GM12878 (cell line): ENCODE measurements at regions not wholly inside any gene's neighbourhood (a gene's known extent, or its start where the extent isn't known, plus 50 kb on each side); places are given as distances from the start of the nearest gene placed in this dataset.
"Not testable (repeated sequence)": the region's sequence is repeated elsewhere in the genome, so short reads cannot be mapped to it uniquely, and the experiment has no call there.

Experiments
- ATAC-seq: fragments of 200-7000 bp; cut with Tn5 transposase; 3 replicates; pipeline ENCODE4 v1.9.1; 2020; ENCODE audit warnings: mild to moderate bottlenecking, moderate library complexity
- BruUV-seq: library from RNA; stranded (reverse); fragments of 400-500 nt; replicated peaks from 2 replicates; lab custom pipeline; 2021; lab: Mats Ljungman, UMichigan
- CTCF ChIA-PET: fragments of 300-600 bp; sonication (Branson Sonifier 250); formaldehyde crosslinking; extraction: SDS; loops from one replicate; lab custom pipeline; 2021; ENCODE audit warnings: inconsistent platforms; lab: Yijun Ruan, JAX
- POLR2A ChIA-PET: fragments of 350-600 bp; formaldehyde crosslinking; extraction: SDS; loops from one replicate; lab custom pipeline; 2021; ENCODE audit warnings: inconsistent platforms; lab: Charles Lee
- RAD21 ChIA-PET: fragments of 300-600 bp; sonication (Branson Sonifier 250); formaldehyde crosslinking; loops from one replicate; lab custom pipeline; 2023; ENCODE audit warnings: antibody characterized with exemption; ENCODE audit not compliant: unreplicated experiment; lab: Charles Lee
- SMC1A ChIA-PET: fragments of 300-600 bp; sonication (Branson Sonifier 250); formaldehyde crosslinking; loops from one replicate; lab custom pipeline; 2023; ENCODE audit not compliant: unreplicated experiment, uncharacterized antibody; lab: Charles Lee
- DNase-seq: peaks from one replicate; pipeline ENCODE4 v3.0.0-alpha.2; 2011; ENCODE audit warnings: low read depth, low spot score
- FAIRE-seq: peaks from 3 replicates; lab custom pipeline; 2011; peaks lifted over from hg19 to GRCh38; lab: Jason Lieb, UNC
- H2AFZ ChIP-seq: 2 replicates; pipeline ENCODE4 v1.6.0; 2011; ENCODE audit warnings: low read depth, low read length, control low read depth; ENCODE audit not compliant: control insufficient read depth
- H3K27ac ChIP-seq: 2 replicates; pipeline ENCODE4 v1.5.1; 2011; ENCODE audit warnings: control low read depth; ENCODE audit not compliant: control insufficient read depth, insufficient read depth
- H3K27me3 ChIP-seq, 2 experiments: replicated peaks in 1 of 2; 2 replicates each; pipeline versions ENCODE4 v1.6.0 to v1.6.1; 2011; ENCODE audit warnings: low read length in 1 of 2; ENCODE audit not compliant: control insufficient read depth in 2 of 2, insufficient read depth in 2 of 2
- H3K36me3 ChIP-seq, 2 experiments: 2 replicates each; pipeline ENCODE4 v1.5.1; 2011; ENCODE audit warnings: low read length in 1 of 2; ENCODE audit not compliant: control insufficient read depth in 2 of 2, insufficient read depth in 2 of 2
- H3K4me1 ChIP-seq: 2 replicates; pipeline ENCODE4 v1.6.1; 2011; ENCODE audit warnings: mild to moderate bottlenecking, low read length, moderate library complexity, mixed read lengths; ENCODE audit not compliant: control insufficient read depth, insufficient read depth
- H3K4me2 ChIP-seq: 2 replicates; pipeline ENCODE4 v1.6.0; 2011; ENCODE audit warnings: control low read depth; ENCODE audit not compliant: control insufficient read depth, insufficient read depth
- H3K4me3 ChIP-seq: fragments of 200-600 bp; sonication (generic); 2 replicates; pipeline ENCODE4 v1.5.1; 2016
- H3K79me2 ChIP-seq: 2 replicates; pipeline ENCODE4 v1.6.0; 2011; ENCODE audit warnings: low read length; ENCODE audit not compliant: control insufficient read depth, insufficient read depth
- H3K9ac ChIP-seq: 2 replicates; pipeline ENCODE4 v1.8.0; 2011; ENCODE audit warnings: low read length, control low read depth, mixed read lengths; ENCODE audit not compliant: control insufficient read depth, insufficient read depth
- H3K9me3 ChIP-seq: replicated peaks from 3 replicates; pipeline ENCODE4 v1.5.1; 2011; ENCODE audit warnings: mild to moderate bottlenecking, low read length; ENCODE audit not compliant: control insufficient read depth, insufficient read depth
- H4K20me1 ChIP-seq: 2 replicates; pipeline ENCODE4 v1.6.0; 2011; ENCODE audit not compliant: control insufficient read depth, insufficient read depth
- NFYB ChIP-seq: IDR thresholded peaks from 2 replicates; pipeline ENCODE4 v1.6.1; 2011; ENCODE audit warnings: low read depth, mild to moderate bottlenecking, low read length, improper control_type of control experiment, moderate library complexity; ENCODE audit not compliant: insufficient read depth
- TAF1 ChIP-seq: IDR thresholded peaks from 2 replicates; pipeline ENCODE4 v1.6.1; 2011; ENCODE audit warnings: mild to moderate bottlenecking, low read depth, low read length, borderline replicate concordance
- ZBED1 ChIP-seq: IDR thresholded peaks from 2 replicates; pipeline ENCODE4 v1.6.1; 2016; ENCODE audit warnings: borderline replicate concordance
- ZNF687 ChIP-seq: fragments of 450-650 bp; IDR thresholded peaks from 2 replicates; pipeline ENCODE4 v1.6.1; 2017; ENCODE audit warnings: mild to moderate bottlenecking, moderate library complexity
- WGBS: methylation state at CpG from one replicate; pipeline ENCODE4 v1.1.6; 2016; ENCODE audit warnings: low lambda C conversion rate; ENCODE audit not compliant: insufficient replicate concordance, insufficient coverage; ENCODE audit errors: missing lambda C conversion rate; 5-methylcytosine and 5-hydroxymethylcytosine counted together
- in situ Hi-C: fragments of 300-500 bp; cut with MboI; formaldehyde crosslinking; loops from 9 replicates; pipeline ENCODE4 v1.14.3; 2018; ENCODE audit warnings: mixed read lengths
- intact Hi-C: fragments of 100-400 bp; cut with micrococcal nuclease; formaldehyde crosslinking; loops from one replicate; pipeline ENCODE4 v1.14.2; 2022; ENCODE audit not compliant: unreplicated experiment
- TF ChIP-seq, protein P1 (sequence below): fragments of 450-650 bp; IDR thresholded peaks from 2 replicates; pipeline ENCODE4 v1.6.1; 2017; ENCODE audit warnings: low read depth, mild to moderate bottlenecking, moderate library complexity

DNA sequence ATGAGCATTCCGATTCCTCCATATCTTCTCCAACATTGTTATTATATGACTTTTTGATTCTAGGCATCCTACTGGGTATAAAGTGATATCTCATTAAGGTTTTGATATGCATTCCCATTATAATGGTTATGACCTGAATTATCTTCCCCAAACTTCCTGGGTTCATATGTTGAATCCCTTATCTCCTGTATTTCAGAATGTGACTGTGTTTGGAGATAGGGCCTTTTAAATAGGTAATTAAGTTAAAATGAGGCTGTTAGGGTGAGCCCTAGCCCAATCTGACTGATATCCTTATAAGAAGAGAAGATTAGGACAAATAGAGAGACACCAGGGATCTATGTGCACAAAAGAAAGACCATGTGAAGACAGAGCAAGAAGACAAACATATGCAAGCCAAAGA lies 96.9 kb upstream of the PMCH start (continued):
- TF ChIP-seq ZNF687 (no peak), NFYB (no peak), TAF1 (no peak), ZBED1 (no peak)
- TF ChIP-seq, protein P1, sequence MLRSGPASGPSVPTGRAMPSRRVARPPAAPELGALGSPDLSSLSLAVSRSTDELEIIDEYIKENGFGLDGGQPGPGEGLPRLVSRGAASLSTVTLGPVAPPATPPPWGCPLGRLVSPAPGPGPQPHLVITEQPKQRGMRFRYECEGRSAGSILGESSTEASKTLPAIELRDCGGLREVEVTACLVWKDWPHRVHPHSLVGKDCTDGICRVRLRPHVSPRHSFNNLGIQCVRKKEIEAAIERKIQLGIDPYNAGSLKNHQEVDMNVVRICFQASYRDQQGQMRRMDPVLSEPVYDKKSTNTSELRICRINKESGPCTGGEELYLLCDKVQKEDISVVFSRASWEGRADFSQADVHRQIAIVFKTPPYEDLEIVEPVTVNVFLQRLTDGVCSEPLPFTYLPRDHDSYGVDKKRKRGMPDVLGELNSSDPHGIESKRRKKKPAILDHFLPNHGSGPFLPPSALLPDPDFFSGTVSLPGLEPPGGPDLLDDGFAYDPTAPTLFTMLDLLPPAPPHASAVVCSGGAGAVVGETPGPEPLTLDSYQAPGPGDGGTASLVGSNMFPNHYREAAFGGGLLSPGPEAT: no peak

DNA sequence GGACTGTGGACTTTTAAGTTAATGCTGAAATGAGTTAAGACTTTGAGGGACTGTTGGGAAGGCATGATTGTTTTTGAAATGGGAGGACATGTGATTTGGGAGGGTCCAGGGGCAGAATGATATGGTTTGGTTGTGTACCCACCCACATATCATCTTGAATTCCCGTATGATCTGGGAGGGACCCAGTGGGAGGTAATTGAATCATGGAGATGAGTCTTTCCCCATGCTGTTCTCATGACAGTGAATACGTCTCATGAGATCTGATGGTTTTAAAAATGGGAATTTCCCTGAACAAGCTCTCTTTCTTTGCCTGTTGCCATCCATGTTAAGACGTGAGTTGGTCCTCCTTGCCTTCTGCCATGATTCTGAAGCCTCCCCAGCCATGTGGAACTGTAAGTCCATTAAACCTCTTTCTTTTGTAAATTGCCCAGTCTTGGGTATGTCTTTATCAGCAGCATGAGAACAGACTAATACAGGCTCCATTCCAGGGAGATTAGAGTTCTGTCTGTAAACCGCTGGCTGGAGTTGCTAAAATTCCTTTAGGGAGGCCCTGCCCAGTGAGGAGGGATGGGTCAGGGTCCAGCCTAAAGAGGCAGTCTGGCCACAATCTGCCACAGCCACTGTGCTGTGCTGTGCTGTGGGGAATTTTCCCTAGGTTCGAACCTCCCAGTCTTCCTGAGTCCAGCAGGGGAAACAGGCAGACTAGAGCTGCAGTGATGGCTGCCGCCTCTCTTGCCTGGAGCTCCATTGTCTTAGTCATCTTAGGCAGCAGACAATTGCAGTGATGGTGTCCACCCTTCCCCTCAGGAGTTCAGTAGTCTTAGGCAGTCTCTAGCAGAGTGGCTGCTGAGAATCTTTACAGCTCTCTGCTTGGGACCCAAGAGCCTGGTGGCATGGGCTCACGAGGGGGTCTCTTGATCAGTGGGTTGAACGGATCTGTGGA lies 94.1 kb upstream of the PMCH start:
- H3K79me2 ChIP-seq, H3K36me3 ChIP-seq, DNase-seq, H2AFZ ChIP-seq, intact Hi-C loops, BruUV-seq, H3K4me1 ChIP-seq, H3K9me3 ChIP-seq, H3K27me3 ChIP-seq, H3K4me2 ChIP-seq, RAD21 ChIA-PET, H4K20me1 ChIP-seq, in situ Hi-C loops, H3K27ac ChIP-seq, H3K4me3 ChIP-seq, POLR2A ChIA-PET, FAIRE-seq, ATAC-seq, H3K9ac ChIP-seq: not testable (repeated sequence)
- SMC1A ChIA-PET: interaction anchor here (0.9 kb wide), 1 partner anchor 9 kb away, joined by 4 read pairs; no protein-coding TSS in a partner anchor
- CTCF ChIA-PET: interaction anchor here (1.4 kb wide), 1 partner anchor 9 kb away, joined by 4 read pairs; no protein-coding TSS in a partner anchor
- 26% methylated on average over 8 of the region's 8 CpGs for WGBS

GRCh38 chr12:102289702-102290101 lies 92.1 kb upstream of the PMCH start:
- POLR2A ChIA-PET, H3K9me3 ChIP-seq: not testable (repeated sequence)
- 0% methylated on average over 2 of the region's 2 CpGs for WGBS

More at GRCh38 chr12:102289702-102290101, 92.1 kb upstream of the PMCH start:
- H3K27ac ChIP-seq, in situ Hi-C loops, H4K20me1 ChIP-seq, H3K36me3 ChIP-seq, H3K79me2 ChIP-seq, CTCF ChIA-PET, H3K9ac ChIP-seq, DNase-seq, H3K27me3 ChIP-seq, H2AFZ ChIP-seq, H3K4me3 ChIP-seq, ATAC-seq, FAIRE-seq, BruUV-seq, H3K4me2 ChIP-seq, RAD21 ChIA-PET, H3K4me1 ChIP-seq, intact Hi-C loops: not testable (repeated sequence)
- SMC1A ChIA-PET: interaction anchor here (1.2 kb wide), 1 partner anchor 22 kb away, joined by 3 read pairs; no protein-coding TSS in a partner anchor
